MM.1S (cell line): ENCODE measurements at regions not wholly inside any gene's neighbourhood (a gene's known extent, or its start where the extent isn't known, plus 50 kb on each side); places are given as distances from the start of the nearest gene placed in this dataset.

ENCODE experiments used
- DNase-seq: peaks from one replicate; pipeline ENCODE4 v3.0.0-alpha.2; 2015
- H2AFZ ChIP-seq: fragments of 300-600 bp; sonication (generic); 2 replicates; pipeline ENCODE4 v1.6.0; 2016; ENCODE audit warnings: antibody characterized with exemption, low read length
- H3F3A ChIP-seq: fragments of 300-600 bp; sonication (generic); 2 replicates; pipeline ENCODE4 v1.6.1; 2016; ENCODE audit warnings: mild to moderate bottlenecking, antibody characterized with exemption, low read length, moderate library complexity, mixed read lengths; ENCODE audit not compliant: insufficient read depth
- H3K27ac ChIP-seq: fragments of 300-600 bp; sonication (generic); 2 replicates; pipeline ENCODE4 v1.5.1; 2016; ENCODE audit warnings: mild to moderate bottlenecking, low read length
- H3K27me3 ChIP-seq: fragments of 300-600 bp; sonication (generic); replicated peaks from 2 replicates; pipeline ENCODE4 v1.6.0; 2016; ENCODE audit warnings: low read length; ENCODE audit not compliant: insufficient read depth
- H3K36me3 ChIP-seq: fragments of 300-600 bp; sonication (generic); replicated peaks from 2 replicates; pipeline ENCODE4 v1.6.1; 2016; ENCODE audit warnings: mild to moderate bottlenecking, low read length, mixed read lengths; ENCODE audit not compliant: insufficient read depth
- H3K4me1 ChIP-seq: fragments of 300-600 bp; sonication (generic); 2 replicates; pipeline ENCODE4 v1.6.1; 2016; ENCODE audit warnings: low read length, mixed read lengths
- H3K4me2 ChIP-seq: fragments of 300-600 bp; sonication (generic); 2 replicates; pipeline ENCODE4 v1.6.0; 2016; ENCODE audit warnings: low read depth, low read length
- H3K4me3 ChIP-seq: fragments of 300-600 bp; sonication (generic); 2 replicates; pipeline ENCODE4 v1.5.1; 2016; ENCODE audit warnings: low read length, mixed read lengths
- H3K79me2 ChIP-seq: fragments of 300-600 bp; sonication (generic); 2 replicates; pipeline ENCODE4 v1.6.1; 2016; ENCODE audit warnings: mixed run types, low read length, mixed read lengths
- H3K9ac ChIP-seq: fragments of 300-600 bp; sonication (generic); 2 replicates; pipeline ENCODE4 v1.6.1; 2016; ENCODE audit warnings: low read length, mixed read lengths
- H3K9me2 ChIP-seq: fragments of 300-600 bp; sonication (generic); replicated peaks from 2 replicates; pipeline ENCODE4 v1.6.1; 2016; ENCODE audit warnings: mild to moderate bottlenecking, low read length, mixed read lengths; ENCODE audit not compliant: insufficient read depth
- H3K9me3 ChIP-seq: fragments of 300-600 bp; sonication (generic); replicated peaks from 2 replicates; pipeline ENCODE4 v1.6.1; 2016; ENCODE audit warnings: mild to moderate bottlenecking, low read length, mixed read lengths; ENCODE audit not compliant: insufficient read depth
- H4K20me1 ChIP-seq: fragments of 300-600 bp; sonication (generic); 2 replicates; pipeline ENCODE4 v1.6.1; 2016; ENCODE audit warnings: mild to moderate bottlenecking, low read length, moderate library complexity, mixed read lengths; ENCODE audit not compliant: insufficient read depth
- CTCF ChIP-seq: fragments of 300-600 bp; sonication (generic); IDR thresholded peaks from 2 replicates; pipeline ENCODE4 v1.5.1; 2016; ENCODE audit warnings: antibody characterized with exemption, low read length, mixed read lengths
- EZH2 ChIP-seq: fragments of 300-600 bp; sonication (generic); optimal IDR thresholded peaks from 2 replicates; pipeline ENCODE3; 2017; ENCODE audit warnings: low read depth, mild to moderate bottlenecking, antibody characterized with exemption, low read length, mixed read lengths
- EZH2phosphoT487 ChIP-seq: fragments of 300-600 bp; sonication (generic); IDR thresholded peaks from 2 replicates; pipeline ENCODE4 v1.6.1; 2018; ENCODE audit warnings: antibody characterized with exemption, low read length

- H3K4me2 ChIP-seq: no peak overlapping the region
- no peaks in the 10 kb centered on the region for H3F3A ChIP-seq
- no peaks in the 10 kb centered on the region for H3K27me3 ChIP-seq
- no peaks in the 10 kb centered on the region for H3K36me3 ChIP-seq
- H4K20me1 ChIP-seq: no peaks in the 10 kb centered on the region
- no peak overlapping the region for H3K4me3 ChIP-seq
- no peaks in the 10 kb centered on the region for H3K79me2 ChIP-seq
- H3K9me2 ChIP-seq: no peaks in the 10 kb centered on the region
- no peak overlapping the region for H3K9ac ChIP-seq
- DNase-seq: no peak
- TF ChIP-seq EZH2 (no peak), EZH2phosphoT487 (no peak), CTCF (no peak)
- H3K4me1 ChIP-seq: no peaks in the 10 kb centered on the region
- H3K9me3 ChIP-seq: no peaks in the 10 kb centered on the region
- no peak overlapping the region for H3K27ac ChIP-seq
- H2AFZ ChIP-seq: no peak overlapping the region
Observed at GRCh38 chr5:71841107-71841506, 122.0 kb downstream of the CARTPT start.

GRCh38 chr5:71843111-71843510 is 124.0 kb downstream of the CARTPT start:
- DNase-seq: no peak
- H4K20me1 ChIP-seq: no peaks in the 10 kb centered on the region
- H3K9ac ChIP-seq: no peak overlapping the region
- TF ChIP-seq CTCF (no peak), EZH2phosphoT487 (no peak), EZH2 (no peak)
- H3K9me3 ChIP-seq: no peaks in the 10 kb centered on the region
- H3K4me3 ChIP-seq: no peak overlapping the region
- H3K27me3 ChIP-seq: no peaks in the 10 kb centered on the region
- no peaks in the 10 kb centered on the region for H3K36me3 ChIP-seq
- H3K27ac ChIP-seq: no peak overlapping the region
- H3K9me2 ChIP-seq: no peaks in the 10 kb centered on the region
- H3F3A ChIP-seq: no peaks in the 10 kb centered on the region
- H3K4me2 ChIP-seq: no peak overlapping the region
- H3K79me2 ChIP-seq: no peaks in the 10 kb centered on the region
- H3K4me1 ChIP-seq: no peaks in the 10 kb centered on the region
- H2AFZ ChIP-seq: no peak overlapping the region

- Histone ChIP-seq H3K27ac (no peak overlapping the region), H2AFZ (no peak overlapping the region), H3K4me2 (no peak overlapping the region), H3K9me2 (no peaks in the 10 kb centered on the region), H3K4me1 (no peaks in the 10 kb centered on the region), H3K36me3 (no peaks in the 10 kb centered on the region), H3K27me3 (no peaks in the 10 kb centered on the region), H4K20me1 (no peaks in the 10 kb centered on the region), H3K79me2 (no peaks in the 10 kb centered on the region), H3K9me3 (no peaks in the 10 kb centered on the region), H3F3A (no peaks in the 10 kb centered on the region), H3K4me3 (no peak overlapping the region), H3K9ac (no peak overlapping the region)
- no peak for TF ChIP-seq EZH2
- no peak for TF ChIP-seq EZH2phosphoT487
- TF ChIP-seq CTCF: no peak
- no peak for DNase-seq
Observed at GRCh38 chr5:71844862-71845261, 125.8 kb downstream of the CARTPT start.
